HG03342 (cell line): ENCODE measurements at regions not wholly inside any gene's neighbourhood (a gene's known extent, or its start where the extent isn't known, plus 50 kb on each side); places are given as distances from the start of the nearest gene placed in this dataset.

Experiments used
- ATAC-seq: cut with Tn5 transposase; IDR thresholded peaks from one replicate; pipeline ENCODE4 v1.9.1; 2021; ENCODE audit warnings: mild to moderate bottlenecking, moderate library complexity; ENCODE audit not compliant: unreplicated experiment

GRCh38 chr12:42977451-42978230, 388.1 kb upstream of the PRICKLE1 start:
- no peak for ATAC-seq

GRCh38 chr12:42976620-42977019, 387.1 kb upstream of the PRICKLE1 start:
- no peak for ATAC-seq

- ATAC-seq, result no peak
Observed at GRCh38 chr12:42976122-42976521, 386.6 kb upstream of the PRICKLE1 start.

- ATAC-seq, result no peak
Observed at GRCh38 chr12:42969355-42969754, 379.8 kb upstream of the PRICKLE1 start.

GRCh38 chr12:42968426-42968825, 378.9 kb upstream of the PRICKLE1 start:
- no peak for ATAC-seq

GRCh38 chr12:42967850-42968249, 378.3 kb upstream of the PRICKLE1 start:
- ATAC-seq, result no peak

- ATAC-seq, result no peak
Observed at GRCh38 chr12:42963988-42964387, 374.4 kb upstream of the PRICKLE1 start.

- no peak for ATAC-seq
Observed at GRCh38 chr12:42962384-42962783, 372.8 kb upstream of the PRICKLE1 start.

- ATAC-seq, result no peak
Observed at GRCh38 chr12:42961395-42961794, 371.8 kb upstream of the PRICKLE1 start.

GRCh38 chr12:42960087-42960527, 370.6 kb upstream of the PRICKLE1 start:
- no peak for ATAC-seq

GRCh38 chr12:42958291-42958674, 368.7 kb upstream of the PRICKLE1 start:
- ATAC-seq, result no peak

- no peak for ATAC-seq
Observed at GRCh38 chr12:42957561-42958290, 368.2 kb upstream of the PRICKLE1 start.

- ATAC-seq, result no peak
Observed at GRCh38 chr12:42957136-42957535, 367.6 kb upstream of the PRICKLE1 start.

- no peak for ATAC-seq
Observed at GRCh38 chr12:42953021-42953420, 363.5 kb upstream of the PRICKLE1 start.

GRCh38 chr12:42946871-42947381, 357.4 kb upstream of the PRICKLE1 start:
- ATAC-seq, result no peak

- no peak for ATAC-seq
Observed at GRCh38 chr12:42945927-42946326, 356.4 kb upstream of the PRICKLE1 start.

GRCh38 chr12:42944516-42944915, 355.0 kb upstream of the PRICKLE1 start:
- ATAC-seq, result no peak

GRCh38 chr12:42936991-42937390, 347.4 kb upstream of the PRICKLE1 start:
- ATAC-seq, result no peak

- no peak for ATAC-seq
Observed at GRCh38 chr12:42936260-42936659, 346.7 kb upstream of the PRICKLE1 start.

GRCh38 chr12:42935756-42936155, 346.2 kb upstream of the PRICKLE1 start:
- no peak for ATAC-seq

GRCh38 chr12:42935090-42935489, 345.5 kb upstream of the PRICKLE1 start:
- no peak for ATAC-seq

- no peak for ATAC-seq
Observed at GRCh38 chr12:42933461-42934081, 344.0 kb upstream of the PRICKLE1 start.
